HG02870 (cell line): ENCODE measurements at regions not wholly inside any gene's neighbourhood (a gene's known extent, or its start where the extent isn't known, plus 50 kb on each side); places are given as distances from the start of the nearest gene placed in this dataset.

Experiments used
- ATAC-seq: cut with Tn5 transposase; IDR thresholded peaks from one replicate; pipeline ENCODE4 v1.9.1; 2021; ENCODE audit warnings: mild to moderate bottlenecking, moderate library complexity; ENCODE audit not compliant: unreplicated experiment

- ATAC-seq = no peak
These were observed 327.1 kb upstream of the NWD2 start for GRCh38 chr4:36917413-36917812.

GRCh38 chr4:36919721-36920120, 324.8 kb upstream of the NWD2 start:
- ATAC-seq = no peak

- no peak for ATAC-seq
These were observed 322.9 kb upstream of the NWD2 start for GRCh38 chr4:36921476-36922216.

GRCh38 chr4:36930562-36931111, 313.9 kb upstream of the NWD2 start:
- ATAC-seq = no peak

GRCh38 chr4:36944232-36944631, 300.3 kb upstream of the NWD2 start:
- no peak for ATAC-seq

- no peak for ATAC-seq
These were observed 283.1 kb upstream of the NWD2 start for GRCh38 chr4:36961420-36961819.

- ATAC-seq = no peak
These were observed 277.6 kb upstream of the NWD2 start for GRCh38 chr4:36966756-36967460.

GRCh38 chr4:36979533-36979932, 265.0 kb upstream of the NWD2 start:
- no peak for ATAC-seq

- ATAC-seq = peak; percentile 94
These were observed 254.2 kb upstream of the NWD2 start for GRCh38 chr4:36990128-36990872.

- no peak for ATAC-seq
These were observed 246.8 kb upstream of the NWD2 start for GRCh38 chr4:36997727-36998126.

GRCh38 chr4:37000281-37000680, 244.3 kb upstream of the NWD2 start:
- no peak for ATAC-seq

- ATAC-seq = no peak
These were observed 242.7 kb upstream of the NWD2 start for GRCh38 chr4:37001688-37002436.

GRCh38 chr4:37002625-37003024, 241.9 kb upstream of the NWD2 start:
- no peak for ATAC-seq

- no peak for ATAC-seq
These were observed 236.3 kb upstream of the NWD2 start for GRCh38 chr4:37008199-37008598.

- no peak for ATAC-seq
These were observed 230.0 kb upstream of the NWD2 start for GRCh38 chr4:37014584-37014983.

- ATAC-seq = no peak
These were observed 229.2 kb upstream of the NWD2 start for GRCh38 chr4:37015391-37015790.

- ATAC-seq = no peak
These were observed 221.0 kb upstream of the NWD2 start for GRCh38 chr4:37023504-37023903.

GRCh38 chr4:37023996-37024395, 220.5 kb upstream of the NWD2 start:
- no peak for ATAC-seq

GRCh38 chr4:37040816-37041215, 203.7 kb upstream of the NWD2 start:
- ATAC-seq = no peak

GRCh38 chr4:37043342-37043741, 201.2 kb upstream of the NWD2 start:
- no peak for ATAC-seq

- no peak for ATAC-seq
These were observed 193.4 kb upstream of the NWD2 start for GRCh38 chr4:37051111-37051510.
